Esophagus (tissue), 2 donors: ENCODE measurements at regions not wholly inside any gene's neighbourhood (a gene's known extent, or its start where the extent isn't known, plus 50 kb on each side); places are given as distances from the start of the nearest gene placed in this dataset.

Experiments used
- H3K27ac ChIP-seq, 2 donors: one replicate each; pipeline ENCODE4 v1.5.1; 2013; ENCODE audit warnings: low read depth in 2 of 2, mild to moderate bottlenecking in 2 of 2, inconsistent platforms in 1 of 2, low read length in 1 of 2, moderate library complexity in 1 of 2
- H3K27me3 ChIP-seq, 2 donors: one replicate each; pipeline ENCODE4 v1.6.1; 2013; ENCODE audit warnings: low read length in 2 of 2, control low read depth in 1 of 2, mild to moderate bottlenecking in 1 of 2; ENCODE audit not compliant: insufficient read depth in 2 of 2, control insufficient read depth in 1 of 2
- H3K36me3 ChIP-seq, 2 donors: one replicate each; pipeline ENCODE4 v1.6.1; 2013; ENCODE audit warnings: low read length in 1 of 2; ENCODE audit not compliant: control insufficient read depth in 2 of 2, insufficient read depth in 2 of 2
- H3K4me1 ChIP-seq, 2 donors: one replicate each; pipeline ENCODE4 v1.6.1; 2013; ENCODE audit warnings: low read length in 1 of 2; ENCODE audit not compliant: control insufficient read depth in 2 of 2, insufficient read depth in 2 of 2
- H3K4me3 ChIP-seq, 2 donors: one replicate each; pipeline ENCODE4 v1.5.1; 2013; ENCODE audit warnings: low read length in 2 of 2, mild to moderate bottlenecking in 2 of 2, low read depth in 1 of 2, moderate library complexity in 1 of 2
- H3K9me3 ChIP-seq, 2 donors: one replicate each; pipeline ENCODE4 v1.6.1; 2013; ENCODE audit warnings: mild to moderate bottlenecking in 2 of 2, low read depth in 1 of 2, low read length in 1 of 2, moderate library complexity in 1 of 2; ENCODE audit not compliant: control insufficient read depth in 2 of 2, insufficient read depth in 1 of 2
- WGBS, 2 donors: extraction: QIAGEN DNeasy Blood & Tissue Kit; methylation state at CpG; one replicate each; pipeline ENCODE4 v1.1.7; 2013; 5-methylcytosine and 5-hydroxymethylcytosine counted together
- donor health status: healthy with polysubstance abuse.
- donor health status: Bipolar disorder and iron deficiency.

DNA sequence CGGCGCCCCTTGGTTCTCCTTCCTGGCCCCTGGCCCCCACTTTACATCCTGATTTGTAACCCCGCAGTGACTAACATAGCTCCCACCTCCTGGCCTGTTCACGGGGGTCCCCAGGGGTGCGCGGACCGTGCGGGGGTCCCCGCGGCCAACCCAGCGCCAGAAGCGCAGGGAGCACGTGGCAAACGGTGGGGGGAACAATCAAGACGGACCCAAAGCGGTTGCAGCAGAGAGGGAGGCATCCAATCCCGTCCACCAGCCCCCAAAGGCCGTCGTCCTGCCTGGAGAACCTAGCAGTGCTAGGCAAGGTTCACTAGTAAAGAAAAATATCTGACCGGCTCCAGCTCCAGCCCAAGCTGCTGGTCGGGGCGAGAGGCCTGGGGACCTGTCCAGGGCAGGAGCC is 201.5 kb downstream of the AUH start:
- 75 to 81% methylated on average over 22 of the region's 22 CpGs for WGBS, 2 donors
- no peaks in the 10 kb centered on the region for H3K36me3 ChIP-seq
- no peaks in the 10 kb centered on the region for H3K27me3 ChIP-seq
- no peak overlapping the region for H3K4me3 ChIP-seq
- peaks cover 7 to 9% of the 10 kb centered on the region in 2 donors for H3K4me1 ChIP-seq
- H3K27ac ChIP-seq, result no peak overlapping the region
- H3K9me3 ChIP-seq, result peaks cover under 1 to 2% of the 10 kb centered on the region in 2 donors

DNA sequence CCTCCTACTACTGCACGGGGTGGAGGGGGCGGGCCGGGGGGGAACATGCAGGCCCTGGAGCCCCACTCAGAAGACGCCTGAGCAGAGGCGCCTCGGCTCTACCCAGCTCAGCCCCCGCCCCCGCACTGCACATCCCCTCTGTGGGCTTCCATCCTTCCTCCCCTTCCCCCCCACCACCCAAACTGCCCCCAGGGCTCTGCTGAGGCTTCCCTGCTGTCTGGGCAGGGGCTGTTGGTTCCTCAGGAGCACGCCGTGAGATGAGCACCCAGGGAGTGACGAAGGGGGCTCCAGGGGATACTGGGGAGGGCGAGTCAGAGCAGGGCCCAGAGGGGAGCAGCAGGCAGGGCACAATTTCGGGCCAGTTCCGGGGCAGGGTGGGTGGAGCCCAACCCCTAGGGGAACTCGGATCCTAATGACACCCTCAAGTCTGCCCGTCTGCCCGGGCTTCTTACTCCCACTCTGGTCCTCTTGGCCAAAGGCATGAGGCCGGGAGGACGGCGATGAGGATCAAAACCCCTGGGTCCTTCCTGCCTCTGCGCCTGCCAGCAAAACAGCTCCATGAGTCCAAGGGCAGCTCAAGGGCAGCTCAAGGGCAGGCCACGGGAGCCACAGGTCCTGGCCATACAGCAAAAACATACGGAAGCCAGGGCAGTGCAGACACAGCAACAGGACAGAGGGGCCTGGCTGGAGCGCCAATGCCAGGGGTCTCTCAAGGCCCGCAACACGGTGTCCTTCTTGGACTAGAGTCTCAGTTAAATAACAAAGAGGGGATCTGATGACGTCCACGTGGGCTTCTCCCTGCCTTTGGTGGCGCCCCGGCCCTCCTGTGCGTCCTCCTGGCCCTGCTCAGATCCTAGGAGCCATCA is 200.9 kb downstream of the AUH start:
- Histone ChIP-seq H3K36me3 (no peaks in the 10 kb centered on the region), H3K27me3 (no peaks in the 10 kb centered on the region), H3K9me3 (no peaks in the 10 kb centered on the region), H3K4me1 (peaks cover 7 to 9% of the 10 kb centered on the region in 2 donors), H3K4me3 (no peak overlapping the region), H3K27ac (no peak overlapping the region)
- 89 to 90% methylated on average over 31 of the region's 31 CpGs for WGBS, 2 donors

DNA sequence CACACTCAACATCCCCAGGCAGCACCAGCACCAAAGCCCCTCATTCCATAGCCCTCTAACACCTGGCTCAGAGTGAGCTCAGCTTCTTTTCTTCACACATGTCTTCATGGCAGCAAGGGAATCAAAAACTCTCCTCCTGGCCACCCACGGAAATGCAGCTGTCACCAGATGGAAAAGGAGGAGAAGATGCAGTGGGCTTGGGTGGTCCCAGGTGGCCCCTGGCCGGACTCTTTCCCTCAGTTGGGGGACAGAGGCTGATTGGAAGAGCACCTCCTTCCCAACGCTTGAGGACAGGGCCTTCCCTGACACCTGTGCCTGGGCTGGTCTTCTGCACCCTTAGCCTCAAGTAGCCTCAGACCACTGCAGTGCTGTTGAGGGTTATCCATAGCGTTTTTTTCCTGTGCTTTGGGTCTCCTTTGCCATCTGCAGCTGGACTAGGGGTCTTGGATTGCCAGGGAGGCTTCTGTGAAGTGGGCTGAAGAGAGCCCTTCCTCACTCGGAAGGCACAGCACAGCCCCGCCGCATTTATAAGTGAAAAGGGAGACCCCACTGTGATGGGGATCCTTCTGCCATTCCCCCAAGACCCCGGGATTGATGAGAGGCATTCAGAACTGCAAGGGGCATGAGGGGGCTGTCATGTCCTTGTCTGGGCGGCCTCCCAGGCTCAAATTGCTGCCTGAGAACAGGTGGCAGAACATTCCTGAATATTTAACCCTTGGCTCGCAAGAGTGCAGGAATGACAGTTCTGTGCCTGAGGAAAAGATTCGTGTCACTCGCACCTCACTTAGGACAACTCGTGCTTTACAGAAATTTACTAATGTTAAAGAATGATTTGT is 200.0 kb downstream of the AUH start:
- Histone ChIP-seq H3K4me3 (peak overlapping the region in 1 of 2 donors; percentile 2), H3K9me3 (no peaks in the 10 kb centered on the region), H3K36me3 (no peaks in the 10 kb centered on the region), H3K4me1 (peaks cover 7 to 11% of the 10 kb centered on the region in 2 donors), H3K27me3 (no peaks in the 10 kb centered on the region), H3K27ac (peak overlapping the region in 1 of 2 donors; percentile 40)
- 85 to 87% methylated on average over 13 of the region's 13 CpGs for whole genome bisulfite sequencing, 2 donors

DNA sequence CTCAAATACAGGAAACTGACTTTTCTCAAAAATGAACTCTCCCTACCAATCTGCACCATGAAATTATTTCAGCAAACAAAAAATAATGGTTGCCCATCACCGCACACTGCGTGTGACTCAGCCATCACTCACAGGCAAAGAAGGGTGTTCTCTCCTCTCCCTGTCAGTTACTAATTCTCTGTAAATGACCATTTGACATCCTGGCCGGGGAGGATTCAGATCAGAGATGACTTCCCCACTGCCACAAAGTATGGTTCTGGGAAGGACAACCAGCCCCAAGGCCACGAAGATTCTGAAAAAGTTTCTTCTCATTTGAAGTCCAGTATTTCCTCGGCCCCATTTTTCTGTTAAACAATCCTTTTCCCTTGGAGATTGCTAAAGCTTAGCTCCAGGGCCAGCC is 199.4 kb downstream of the AUH start:
- 65 to 69% methylated on average over 5 of the region's 5 CpGs for WGBS, 2 donors
- peak overlapping the region in 1 of 2 donors; percentile 47 for H3K27ac ChIP-seq
- no peaks in the 10 kb centered on the region for H3K9me3 ChIP-seq
- no peak overlapping the region for H3K4me3 ChIP-seq
- H3K27me3 ChIP-seq, result no peaks in the 10 kb centered on the region
- H3K36me3 ChIP-seq, result no peaks in the 10 kb centered on the region
- H3K4me1 ChIP-seq, result peaks cover 7 to 11% of the 10 kb centered on the region in 2 donors

DNA sequence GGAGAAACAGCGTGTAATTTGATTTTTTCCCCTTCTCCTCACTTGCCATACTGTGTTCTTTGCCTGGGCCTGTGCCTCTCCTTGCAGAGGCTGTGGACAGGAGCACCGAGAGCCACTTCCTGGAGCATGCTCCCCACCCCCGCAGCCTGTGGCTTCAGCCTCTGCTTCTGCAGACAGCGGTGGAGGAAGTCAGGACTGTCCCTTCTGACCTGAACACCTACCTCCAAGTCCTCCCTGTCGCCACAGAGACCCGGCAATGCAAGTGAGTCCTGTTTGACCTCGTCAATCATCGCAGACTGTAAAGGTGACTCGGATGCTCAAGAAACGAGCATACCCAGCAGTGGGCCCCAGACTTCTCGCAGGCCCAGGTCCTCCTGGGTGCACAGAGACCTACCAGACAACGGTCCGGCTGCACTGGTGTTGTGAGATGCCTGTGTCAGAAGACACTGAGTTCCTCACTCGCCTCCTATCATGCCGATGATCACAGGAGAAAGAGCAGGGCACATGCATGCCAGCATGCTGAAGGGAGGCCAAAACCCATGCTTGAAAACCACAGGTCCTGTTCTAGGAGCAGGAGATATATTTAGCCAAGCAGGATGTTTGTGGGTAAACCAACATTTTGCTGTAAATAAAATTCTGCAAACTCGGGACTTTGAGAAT is 198.8 kb downstream of the AUH start:
- peaks cover 7 to 11% of the 10 kb centered on the region in 2 donors for H3K4me1 ChIP-seq
- H3K4me3 ChIP-seq, result peak overlapping the region in 1 of 2 donors; percentile 7
- peak overlapping the region in 1 of 2 donors; percentile 47 for H3K27ac ChIP-seq
- 64 to 70% methylated on average over 16 of the region's 16 CpGs for WGBS, 2 donors
- no peaks in the 10 kb centered on the region for H3K36me3 ChIP-seq
- no peaks in the 10 kb centered on the region for H3K27me3 ChIP-seq
- H3K9me3 ChIP-seq, result no peaks in the 10 kb centered on the region

DNA sequence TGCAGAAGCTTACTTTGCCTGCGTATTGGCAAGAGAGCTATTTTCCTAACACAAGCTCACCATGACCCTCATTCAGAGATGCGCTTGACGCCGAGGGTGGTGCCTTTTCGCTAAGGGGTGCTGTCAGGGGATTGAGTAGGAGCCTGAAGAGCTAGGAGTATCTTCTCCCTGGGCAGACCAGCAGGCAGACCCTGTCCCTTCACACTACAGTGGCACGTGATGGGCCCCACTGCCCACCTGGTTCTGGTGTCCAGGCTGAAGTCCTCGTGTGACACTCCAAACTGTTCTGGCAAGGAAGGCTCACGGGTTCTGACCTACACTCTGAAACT is 198.3 kb downstream of the AUH start:
- Histone ChIP-seq H3K27ac (peak overlapping the region in 1 of 2 donors; percentile 39), H3K4me3 (no peak overlapping the region), H3K9me3 (no peaks in the 10 kb centered on the region), H3K27me3 (no peaks in the 10 kb centered on the region), H3K36me3 (no peaks in the 10 kb centered on the region), H3K4me1 (peaks cover 7 to 11% of the 10 kb centered on the region in 2 donors)
- WGBS, 2 donors, result 84 to 89% methylated on average over 8 of the region's 8 CpGs

DNA sequence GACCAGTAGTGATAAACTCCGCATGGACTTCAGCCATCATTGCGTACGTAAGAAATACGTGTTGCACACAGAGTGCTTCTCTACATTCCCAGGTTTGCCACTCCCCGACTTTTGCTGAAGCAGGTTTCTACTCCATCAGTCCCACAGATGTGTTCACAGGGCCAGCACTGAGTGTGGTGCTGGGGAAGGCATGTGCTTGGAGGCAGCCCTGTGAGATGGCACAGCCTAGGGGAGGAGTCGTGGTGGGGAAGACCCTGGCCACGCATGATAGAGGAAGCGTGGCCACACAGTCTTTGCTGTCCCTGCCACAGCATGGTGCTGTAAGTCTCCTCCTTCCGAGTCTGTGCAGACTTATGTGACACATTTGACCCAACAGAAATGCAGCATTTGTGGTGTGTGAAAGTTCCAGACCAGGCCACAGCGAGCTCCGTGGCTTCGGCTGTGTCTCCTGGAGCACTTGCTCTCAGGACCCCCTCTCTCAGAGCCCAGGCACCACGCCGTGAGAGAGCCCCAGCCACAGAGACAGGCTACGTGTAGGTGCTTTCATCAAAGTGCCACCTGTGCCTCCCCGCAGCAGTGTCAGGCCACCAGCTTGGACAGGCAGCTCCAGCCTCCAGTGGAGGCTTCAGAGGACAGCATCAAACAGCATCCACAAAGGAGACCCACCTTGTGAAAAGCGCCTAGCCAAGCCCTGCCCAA is 197.8 kb downstream of the AUH start:
- 86% methylated on average over 17 of the region's 17 CpGs for WGBS, 2 donors
- H3K27me3 ChIP-seq, result no peaks in the 10 kb centered on the region
- no peaks in the 10 kb centered on the region for H3K36me3 ChIP-seq
- no peaks in the 10 kb centered on the region for H3K9me3 ChIP-seq
- peak overlapping the region; percentile 5 to 39 for H3K27ac ChIP-seq
- no peak overlapping the region for H3K4me3 ChIP-seq
- H3K4me1 ChIP-seq, result peaks cover 7 to 11% of the 10 kb centered on the region in 2 donors
